ENCODE measurements at regions not wholly inside any gene's neighbourhood (a gene's known extent, or its start where the extent isn't known, plus 50 kb on each side); places are given as distances from the start of the nearest gene placed in this dataset.

DNA sequence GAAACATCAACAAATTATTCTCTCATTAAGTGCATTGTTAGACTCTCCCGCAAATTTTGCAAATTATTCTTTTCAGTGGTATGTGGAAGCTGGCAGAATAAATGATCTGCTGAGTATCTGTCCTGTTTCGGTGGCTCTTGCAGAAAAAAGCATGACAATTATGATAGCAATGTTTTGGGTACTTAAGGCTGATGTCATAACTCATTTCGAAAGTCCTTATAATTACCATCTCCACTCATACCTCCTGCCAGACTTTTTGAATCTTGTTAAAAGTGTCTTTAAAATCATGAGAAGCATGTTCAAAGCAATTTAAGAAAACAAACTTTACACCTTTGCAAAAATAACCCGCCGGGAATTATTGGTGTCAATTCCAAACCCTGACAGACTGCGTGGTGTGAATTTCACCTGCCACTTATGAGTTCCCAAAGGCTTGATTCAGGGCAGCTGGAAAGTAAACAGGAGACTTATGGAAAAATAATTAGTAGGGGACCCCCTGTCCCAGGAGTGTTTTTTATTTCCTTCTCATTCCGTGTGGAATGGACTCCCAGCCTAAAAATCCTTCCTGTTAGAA lies 87.6 kb upstream of the E2F3 start:
- no peak for DNase-seq (ENCODE audit: low spot score)

DNA sequence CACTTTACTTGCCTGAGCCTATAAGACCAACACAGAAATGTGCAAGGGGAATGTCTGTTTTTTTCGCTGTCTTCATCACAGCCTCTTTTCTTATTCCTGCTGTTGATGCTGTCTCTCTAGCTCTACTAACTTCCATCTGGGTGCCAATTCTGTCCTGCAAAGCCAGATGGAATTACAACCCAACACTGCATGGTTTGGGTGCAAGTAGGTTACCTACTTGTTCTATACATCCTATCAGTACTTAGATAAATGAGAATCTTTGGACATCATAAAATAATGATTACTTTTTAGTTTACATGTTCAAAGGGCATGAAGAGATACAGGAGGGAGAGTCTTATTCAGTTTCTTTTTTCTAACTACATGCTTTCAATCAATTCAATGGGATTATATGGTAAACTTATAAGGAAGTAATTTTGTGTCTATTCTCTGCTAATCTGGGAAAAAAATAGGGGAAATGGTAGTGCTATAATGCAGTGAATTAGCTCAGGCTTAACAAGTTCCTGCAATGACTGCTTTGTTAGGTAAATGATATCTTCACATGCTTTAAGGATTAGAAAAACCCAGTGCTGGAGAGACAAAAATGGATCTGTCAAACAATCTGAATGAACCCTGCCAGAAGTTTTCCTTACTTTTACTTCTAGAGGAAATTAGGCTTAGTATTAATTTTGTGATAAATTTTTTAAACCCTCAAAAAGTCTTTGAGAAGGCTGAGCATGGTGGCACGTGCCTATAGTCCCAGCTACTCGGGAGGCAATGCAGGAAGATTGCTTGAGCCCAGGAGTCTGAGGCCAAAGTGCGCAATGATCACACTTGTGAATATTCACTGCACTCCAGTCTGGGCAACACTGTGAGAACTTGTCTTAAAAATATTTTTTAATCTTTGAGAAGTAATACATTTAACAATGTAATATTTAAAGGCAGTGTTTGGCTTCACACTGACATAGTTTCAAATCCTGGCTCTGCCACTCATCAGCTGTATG lies 86.5 kb upstream of the E2F3 start:
- no peak for DNase-seq (ENCODE audit: low spot score)

DNA sequence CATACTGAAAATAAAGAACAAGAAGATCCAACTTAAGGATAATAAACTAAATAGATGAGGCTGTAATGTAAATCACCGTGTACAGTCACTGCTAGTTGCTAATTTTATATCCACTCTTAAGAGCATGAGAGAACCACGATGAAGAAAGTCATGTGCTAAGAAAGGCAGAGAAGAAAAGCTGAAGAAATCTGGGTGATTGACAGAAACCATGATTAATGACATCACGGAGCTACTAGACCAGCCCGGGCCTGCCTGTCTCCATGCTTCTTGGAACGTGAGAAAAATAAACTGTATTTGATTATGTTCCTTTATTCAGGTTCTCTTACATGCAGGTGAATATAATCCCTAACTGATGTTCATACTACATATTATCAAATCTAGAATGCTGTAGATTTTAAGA lies 84.2 kb upstream of the E2F3 start:
- DNase-seq (ENCODE audit: low spot score) = no peak

DNA sequence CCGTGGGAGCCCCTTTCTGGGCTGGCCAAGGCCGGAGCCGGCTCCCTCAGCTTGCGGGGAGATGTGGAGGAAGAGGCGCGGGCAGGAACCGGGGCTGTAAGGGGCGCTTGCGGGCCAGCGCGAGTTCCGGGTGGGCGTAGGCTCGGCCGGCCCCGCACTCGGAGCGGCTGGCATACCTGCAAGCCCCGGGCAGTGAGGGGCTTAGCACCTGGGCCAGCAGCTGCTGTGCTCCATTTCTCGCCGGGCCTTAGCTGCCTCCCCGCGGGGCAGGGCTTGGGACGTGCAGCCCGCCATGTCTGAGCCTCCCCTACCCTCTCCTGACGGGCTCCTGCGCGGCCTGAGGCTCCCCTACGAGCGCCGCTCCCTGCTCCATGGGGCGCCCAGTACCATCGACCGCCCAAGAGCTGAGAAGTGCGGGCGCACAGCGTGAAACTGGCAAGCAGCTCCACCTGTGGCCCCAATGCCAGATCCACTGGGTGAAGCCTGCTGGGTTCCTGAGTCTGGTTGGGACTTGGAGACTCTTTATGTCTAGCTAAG lies 82.8 kb upstream of the E2F3 start:
- no peak for DNase-seq (ENCODE audit: low spot score)

DNA sequence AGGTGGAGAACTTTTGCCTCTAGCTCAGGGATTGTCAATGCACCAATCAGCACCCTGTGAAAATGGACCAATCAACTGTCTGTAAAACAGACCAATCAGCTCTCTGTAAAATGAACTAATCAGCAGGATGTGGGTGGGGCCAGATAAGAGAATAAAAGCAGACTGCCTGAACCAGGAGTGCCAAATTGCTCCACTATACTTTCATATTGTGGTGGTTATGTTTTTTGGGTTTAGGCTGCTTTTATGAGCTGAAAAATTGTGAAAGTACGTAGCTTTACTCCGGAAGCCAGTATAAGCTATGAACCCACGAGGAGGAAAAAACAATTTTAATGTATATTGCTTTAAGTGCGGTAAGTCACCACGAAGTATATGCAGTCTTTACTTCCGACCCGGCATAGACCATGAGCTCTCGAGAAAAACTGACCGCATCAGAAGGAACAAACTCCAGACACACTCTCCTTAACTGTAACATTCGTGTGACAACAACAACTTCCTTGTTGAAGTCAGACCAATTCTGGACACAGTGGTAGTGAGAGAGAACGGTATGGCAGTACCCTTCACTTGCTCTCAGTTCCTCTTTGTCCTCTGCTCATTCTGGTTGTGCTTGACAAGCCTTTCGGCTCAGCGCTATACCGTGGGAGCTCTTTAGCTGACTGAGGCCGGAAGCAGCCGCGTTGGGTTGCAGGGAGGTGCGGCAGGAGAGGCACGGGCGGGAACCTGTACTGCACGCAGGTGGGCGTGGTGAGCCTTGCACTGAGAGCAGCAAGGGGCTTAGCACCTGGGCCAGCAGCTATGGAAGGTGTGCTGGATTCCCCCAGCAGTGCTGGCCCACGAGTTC lies 81.9 kb upstream of the E2F3 start:
- DNase-seq (ENCODE audit: low spot score) = no peak

DNA sequence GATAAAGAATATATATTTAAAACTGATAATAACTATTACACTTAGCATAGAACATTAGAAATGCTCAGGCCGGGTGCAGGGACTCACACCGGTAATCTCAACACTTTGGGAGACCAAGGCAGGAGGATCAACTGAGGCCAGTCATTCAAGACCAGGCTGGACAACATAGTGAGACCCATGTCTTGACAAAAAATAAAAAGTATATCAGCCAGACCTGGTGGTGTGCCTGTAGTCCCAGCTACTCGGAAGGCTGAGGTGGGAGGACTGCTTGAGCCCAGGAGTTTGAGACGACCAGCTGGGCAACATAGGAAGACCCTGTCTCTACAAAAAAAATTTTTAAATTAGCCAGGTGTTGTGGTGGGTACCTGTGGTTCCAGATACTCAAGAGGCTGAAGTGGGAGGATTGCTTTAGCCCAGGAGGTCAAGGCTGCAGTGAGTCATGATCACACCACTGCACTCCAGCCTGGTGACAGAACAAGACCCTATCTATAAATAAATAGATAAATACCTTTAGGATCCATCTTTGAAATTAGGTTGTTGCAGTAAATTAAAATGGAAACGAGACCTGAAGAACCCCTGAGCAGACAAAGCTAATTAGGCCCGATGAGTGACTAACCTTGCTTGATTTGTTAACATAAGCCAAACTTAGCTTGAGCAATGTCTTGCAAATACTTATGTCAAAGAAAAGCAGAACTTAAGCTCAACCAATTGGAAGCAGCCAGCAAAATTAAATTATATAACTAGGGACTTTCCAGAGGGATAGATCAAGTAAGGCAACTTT lies 75.8 kb upstream of the E2F3 start:
- DNase-seq (ENCODE audit: low spot score) = no peak

DNA sequence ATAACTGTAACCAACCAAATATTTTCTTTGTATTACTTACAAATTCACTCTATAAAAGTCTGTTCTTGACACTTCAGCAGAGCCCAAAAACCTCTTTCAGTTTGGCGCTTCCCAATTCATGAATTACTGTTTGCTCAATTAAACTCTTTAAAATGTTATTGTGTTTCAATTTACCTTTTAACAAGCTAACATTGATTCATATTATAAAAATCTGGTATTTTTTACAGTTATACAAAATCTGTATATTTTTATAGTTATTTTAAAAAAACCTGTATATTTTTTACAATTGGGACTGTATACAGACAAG lies 75.3 kb upstream of the E2F3 start:
- DNase-seq (ENCODE audit: low spot score) = no peak

DNA sequence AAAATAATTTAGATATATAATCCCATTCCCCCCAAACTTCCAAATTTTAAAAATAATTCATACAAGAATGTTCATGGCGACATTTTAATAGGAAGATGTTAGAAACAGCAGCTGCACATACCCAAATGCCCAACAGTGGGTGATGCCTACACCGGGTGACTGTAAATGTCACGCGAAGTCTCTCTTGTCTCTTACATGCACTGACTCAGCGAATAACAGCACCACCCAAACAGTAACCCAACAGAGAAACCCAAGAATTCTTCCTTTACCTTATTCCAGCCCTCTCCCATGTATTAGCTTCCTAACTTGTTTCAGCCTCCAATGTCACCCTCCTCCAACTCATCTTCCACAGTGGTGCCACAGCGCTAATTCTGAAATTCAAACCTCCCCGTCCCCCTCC lies 74.5 kb upstream of the E2F3 start:
- DNase-seq (ENCODE audit: low spot score) = no peak

DNA sequence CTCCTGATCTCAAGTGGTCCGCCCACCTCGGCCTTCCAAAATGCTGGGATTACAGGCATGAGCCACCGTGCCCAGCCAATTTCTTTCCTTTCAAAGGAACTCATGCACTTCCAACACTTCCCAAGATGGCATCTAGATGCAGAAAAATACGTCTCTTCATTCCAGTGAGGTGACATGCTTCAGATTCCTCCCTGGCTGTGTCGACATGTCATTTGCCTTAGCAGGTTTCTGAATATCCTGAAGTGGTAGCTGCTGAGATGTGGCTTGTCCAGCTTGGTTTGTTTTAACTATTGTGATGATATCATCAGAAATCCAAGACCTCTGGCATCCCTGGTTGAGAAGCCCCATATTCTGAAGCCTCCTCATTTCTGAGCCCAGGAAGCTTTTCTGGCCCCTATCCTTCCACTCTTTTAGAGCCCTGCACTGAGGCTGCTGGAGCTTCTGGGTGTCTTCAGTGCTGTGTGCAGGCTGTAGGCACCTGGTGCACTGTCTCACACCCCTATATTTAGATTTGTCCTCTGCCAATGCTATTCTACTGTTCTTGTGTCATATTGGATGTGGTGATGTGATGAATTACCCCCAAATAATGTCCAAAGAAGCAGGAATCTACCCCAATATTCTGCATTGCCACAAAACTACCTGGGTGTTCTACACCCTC lies 73.3 kb upstream of the E2F3 start:
- no peak for DNase-seq (ENCODE audit: low spot score)

DNA sequence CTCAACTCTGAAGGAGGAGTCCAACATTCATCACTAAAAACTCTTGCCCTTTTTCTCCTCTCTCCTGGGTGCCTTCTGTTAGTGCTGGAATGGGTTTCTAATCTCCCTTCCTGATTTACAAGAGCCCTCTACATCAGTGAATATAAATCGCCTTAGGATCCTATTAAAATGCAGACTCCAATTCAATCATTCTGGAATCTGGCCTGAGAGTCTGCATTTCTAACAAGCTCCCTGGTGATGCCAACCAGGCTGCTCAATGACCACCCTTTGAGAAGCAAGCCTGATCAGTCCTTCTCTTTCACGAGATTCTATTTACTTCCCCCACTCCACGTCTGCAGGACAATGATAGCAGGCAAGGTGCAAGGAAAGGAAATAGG lies 72.8 kb upstream of the E2F3 start:
- no peak for DNase-seq (ENCODE audit: low spot score)

DNA sequence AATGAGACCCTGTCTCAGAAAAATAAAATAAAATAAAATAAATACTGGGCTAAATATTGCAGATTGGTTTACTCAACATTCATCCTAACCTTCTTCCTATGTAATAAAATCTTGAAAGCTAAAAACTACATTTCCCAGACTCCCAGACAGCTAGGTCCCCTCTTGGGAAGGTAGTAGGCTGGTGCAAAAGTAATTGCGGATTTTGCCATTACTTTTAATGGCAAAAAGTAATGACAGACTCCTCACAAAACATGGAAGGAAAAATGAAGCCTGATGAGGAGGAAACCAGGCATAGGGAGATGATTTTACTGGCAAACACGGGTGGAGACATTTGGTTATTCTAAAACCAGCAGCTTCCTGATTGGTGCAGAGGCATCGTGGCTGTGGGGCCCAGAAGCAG lies 70.6 kb upstream of the E2F3 start:
- DNase-seq (ENCODE audit: low spot score) = no peak

DNA sequence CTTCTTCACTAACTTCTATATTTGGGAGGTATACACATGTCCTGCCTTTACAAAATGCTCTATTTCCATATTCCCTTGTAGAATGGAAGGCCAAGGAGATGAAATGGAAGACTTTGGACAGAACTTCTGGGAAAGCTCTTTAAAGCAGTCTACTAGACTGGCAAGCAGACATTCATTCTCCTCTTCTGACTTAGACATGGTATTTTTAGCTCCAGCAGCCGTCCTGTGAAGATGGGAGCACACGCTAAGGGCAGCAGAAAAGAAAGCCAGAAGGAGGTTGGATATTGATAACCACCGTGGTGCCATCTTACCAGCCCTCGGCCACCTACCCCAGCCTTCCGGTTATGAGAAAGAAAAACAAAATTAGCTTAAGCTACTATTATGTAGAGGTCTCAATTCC lies 70.1 kb upstream of the E2F3 start:
- DNase-seq (ENCODE audit: low spot score) = no peak

DNA sequence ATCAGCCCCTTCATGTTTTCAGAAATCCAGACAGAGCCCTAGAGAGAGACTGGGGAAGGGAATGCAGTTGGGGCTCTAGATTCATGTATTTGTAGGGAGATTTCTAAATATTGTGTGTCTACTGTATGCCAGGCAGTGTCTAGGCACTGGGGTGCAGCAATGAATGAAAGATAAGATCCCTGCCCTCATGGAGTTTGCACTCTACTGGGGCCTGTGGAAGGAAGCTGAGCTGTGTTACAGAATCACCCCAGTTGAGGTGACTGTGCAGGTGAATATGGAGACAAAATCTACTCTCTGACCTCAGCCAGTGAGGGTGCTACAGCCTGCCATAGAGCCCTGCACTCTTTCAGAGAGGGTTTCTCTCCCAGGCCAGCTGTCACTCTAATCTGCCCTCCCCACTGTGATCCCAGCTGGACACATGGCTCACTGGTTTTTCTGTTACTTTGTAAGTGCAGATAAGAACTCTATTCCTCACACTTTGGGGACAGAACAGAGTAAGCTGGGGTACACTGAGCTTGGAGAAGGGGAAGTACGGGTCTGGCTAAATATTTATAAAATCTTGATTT lies 69.2 kb upstream of the E2F3 start:
- no peak for DNase-seq (ENCODE audit: low spot score)

DNA sequence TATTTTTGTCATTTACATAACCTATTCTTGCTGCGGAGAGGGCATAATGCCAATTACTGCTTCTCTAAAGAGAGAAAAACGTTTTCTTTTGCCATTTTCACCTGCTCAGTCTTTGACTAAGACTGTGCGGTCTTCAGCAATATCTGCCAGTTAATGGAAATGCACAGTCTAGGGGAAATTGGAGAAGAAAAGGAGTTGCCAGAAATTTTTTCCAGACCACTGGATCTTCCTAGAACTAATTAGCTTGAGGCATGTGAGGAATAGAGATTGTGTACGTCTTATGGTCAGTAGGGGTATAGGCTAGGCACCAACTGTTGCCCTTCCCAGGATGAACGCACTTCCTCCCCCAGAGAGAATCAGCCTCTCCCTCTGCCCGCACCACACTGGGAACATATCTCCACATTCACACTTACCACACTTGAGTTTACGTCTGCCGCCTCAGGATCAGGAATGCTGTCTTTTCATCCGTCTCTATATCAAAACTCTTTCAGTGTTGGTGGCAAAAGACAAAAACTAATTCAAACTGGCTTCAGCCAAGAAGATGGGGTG lies 67.9 kb upstream of the E2F3 start:
- no peak for DNase-seq (ENCODE audit: low spot score)

DNA sequence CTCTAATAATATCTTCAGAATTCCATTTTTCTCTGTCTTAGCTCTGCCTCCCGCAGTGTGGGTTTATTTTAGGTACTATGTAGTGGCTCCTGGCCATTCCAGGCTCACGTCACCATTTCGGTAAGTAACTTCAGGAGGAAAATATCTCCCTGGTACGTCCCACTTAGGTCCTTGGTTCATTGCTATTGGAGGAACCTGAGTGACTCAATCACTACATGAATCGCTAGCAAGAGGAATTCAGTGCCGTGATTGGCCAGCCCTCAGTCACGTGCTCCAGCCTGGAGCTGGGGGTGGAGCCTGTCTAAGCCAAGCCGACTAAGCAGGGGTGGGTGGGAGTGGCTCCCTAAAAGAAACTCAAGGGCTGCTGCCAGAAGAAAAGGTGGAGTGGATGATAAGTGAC lies 67.3 kb upstream of the E2F3 start:
- DNase-seq (ENCODE audit: low spot score) = no peak

DNA sequence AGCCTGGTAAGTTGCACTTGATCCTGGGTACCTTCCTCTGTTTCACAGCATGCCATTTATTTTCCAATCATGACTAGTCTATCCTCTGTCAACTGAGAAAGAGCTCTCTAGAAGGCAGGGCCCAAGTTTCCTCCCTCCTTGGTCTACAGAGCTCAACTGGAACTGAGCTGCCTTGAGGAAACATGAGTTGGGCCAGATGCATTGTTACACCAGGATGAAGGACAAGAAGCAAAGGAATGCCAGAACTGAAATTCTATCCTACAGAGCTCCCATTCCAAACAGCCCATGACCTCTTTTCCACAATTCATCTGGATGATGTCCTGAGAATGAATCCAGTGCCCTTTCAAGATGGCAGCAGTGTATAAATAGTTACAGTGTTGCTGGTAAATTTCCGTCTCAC lies 66.7 kb upstream of the E2F3 start:
- no peak for DNase-seq (ENCODE audit: low spot score)

DNA sequence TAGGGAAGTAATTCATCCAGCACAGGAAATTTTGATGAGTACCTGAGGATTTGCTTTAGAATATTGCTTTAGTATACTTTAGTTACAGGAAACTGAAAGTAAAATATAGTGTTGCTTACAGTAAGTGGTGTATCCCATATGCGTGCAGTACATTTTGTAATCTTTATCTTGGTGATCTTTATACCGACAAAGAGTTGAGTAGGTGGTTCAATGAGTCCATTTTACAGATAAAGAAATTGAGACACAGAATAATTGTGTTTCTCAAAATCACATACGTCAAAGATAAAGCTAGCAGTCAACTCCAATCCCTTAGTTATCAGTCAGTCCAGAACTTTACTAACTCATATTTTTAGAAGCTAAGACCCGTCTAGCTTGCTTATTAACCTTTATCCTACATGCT lies 65.8 kb upstream of the E2F3 start:
- no peak for DNase-seq (ENCODE audit: low spot score)

DNA sequence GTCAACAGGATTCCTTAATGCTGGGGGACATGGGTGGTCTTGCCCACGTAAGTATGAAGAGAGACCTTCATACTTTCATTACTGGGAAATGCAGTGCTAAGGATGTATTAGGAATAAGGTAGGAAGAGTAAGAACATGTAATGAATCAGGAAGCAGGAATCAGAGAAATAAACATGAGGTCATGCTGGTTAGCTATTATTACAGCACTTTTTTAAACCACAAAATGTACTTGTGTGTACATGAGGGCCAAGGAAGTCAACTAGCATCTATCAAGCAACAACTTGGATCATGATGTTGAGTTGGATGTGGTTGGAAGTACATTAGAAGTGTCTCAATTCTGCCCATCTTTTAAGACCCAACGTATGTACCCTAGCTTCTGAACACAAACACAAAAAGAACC lies 63.5 kb upstream of the E2F3 start:
- DNase-seq (ENCODE audit: low spot score) = no peak

DNA sequence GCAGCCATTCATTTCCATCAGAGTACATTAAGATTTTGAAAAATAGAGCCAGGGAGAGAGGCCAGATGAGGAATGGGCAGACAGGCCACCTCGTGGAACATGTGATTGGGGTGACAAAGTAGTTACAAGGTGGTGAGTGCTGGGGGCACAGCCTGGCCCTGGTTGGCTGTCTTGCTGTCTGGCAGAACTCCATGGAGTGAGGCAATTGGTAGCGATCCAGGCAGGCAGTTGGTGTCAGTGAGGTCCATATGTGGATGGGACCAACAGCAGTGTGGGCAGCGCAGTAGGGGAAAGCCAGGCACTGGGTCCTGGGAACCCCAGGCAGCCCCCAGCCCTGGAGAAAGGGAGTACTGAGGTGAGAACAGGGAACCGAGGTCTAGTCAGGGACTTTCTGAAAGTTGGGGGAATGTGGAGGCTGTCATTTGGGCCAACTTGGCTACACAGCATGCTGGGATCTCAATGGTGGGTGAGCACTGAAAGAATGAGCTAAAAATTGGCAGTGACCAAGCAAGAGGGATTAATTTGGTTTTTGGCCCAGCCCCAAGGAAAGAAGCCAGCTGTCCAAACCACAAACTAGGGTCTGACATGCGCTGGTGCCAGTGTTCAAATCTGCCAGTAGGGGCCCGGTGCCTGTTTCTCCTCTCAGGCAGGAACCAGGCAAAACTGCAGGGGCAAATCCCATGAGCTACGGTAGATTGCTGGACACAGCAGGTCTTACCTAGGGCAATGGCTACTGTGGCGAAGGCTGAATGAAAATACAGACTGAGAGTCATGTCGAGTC lies 61.4 kb upstream of the E2F3 start:
- DNase-seq (ENCODE audit: low spot score) = no peak

DNA sequence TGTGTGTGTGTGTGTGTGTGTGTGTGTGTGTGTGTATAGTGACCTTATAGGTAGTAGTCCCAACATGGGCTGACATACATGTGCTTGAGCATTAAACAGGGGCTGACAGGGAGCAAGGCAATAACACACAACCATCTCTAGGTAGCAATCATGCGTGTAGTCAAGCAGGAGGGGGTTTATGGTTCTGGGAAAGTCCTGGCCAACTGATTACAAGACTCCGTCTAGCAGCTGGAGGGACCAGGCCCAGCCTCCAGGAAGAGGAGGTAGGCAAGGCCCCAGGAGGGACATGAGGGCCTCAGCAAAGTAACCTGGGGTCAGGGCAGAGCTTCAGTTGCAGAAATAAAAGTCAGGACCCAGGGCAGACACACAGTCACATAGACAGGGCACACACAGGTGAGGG lies 60.6 kb upstream of the E2F3 start:
- DNase-seq (ENCODE audit: low spot score) = no peak

Data from RKO (cell line).